HG03378 (cell line): ENCODE measurements at regions not wholly inside any gene's neighbourhood (a gene's known extent, or its start where the extent isn't known, plus 50 kb on each side); places are given as distances from the start of the nearest gene placed in this dataset.

Experiments
- ATAC-seq: cut with Tn5 transposase; IDR thresholded peaks from one replicate; pipeline ENCODE4 v1.9.1; 2021; ENCODE audit warnings: mild to moderate bottlenecking, moderate library complexity; ENCODE audit not compliant: unreplicated experiment

GRCh38 chr4:35548921-35549320 is 695.4 kb downstream of the ARAP2 start:
- no peak for ATAC-seq

- ATAC-seq, result no peak
Measured at GRCh38 chr4:35556387-35556786, 687.9 kb downstream of the ARAP2 start.

GRCh38 chr4:35559559-35560365 is 684.6 kb downstream of the ARAP2 start:
- ATAC-seq, result no peak

GRCh38 chr4:35562861-35563260 is 681.5 kb downstream of the ARAP2 start:
- ATAC-seq, result no peak

GRCh38 chr4:35565640-35566039 is 678.7 kb downstream of the ARAP2 start:
- no peak for ATAC-seq

- ATAC-seq, result no peak
Measured at GRCh38 chr4:35591035-35591434, 653.3 kb downstream of the ARAP2 start.

- no peak for ATAC-seq
Measured at GRCh38 chr4:35604252-35604651, 640.1 kb downstream of the ARAP2 start.

GRCh38 chr4:35604724-35605123 is 639.6 kb downstream of the ARAP2 start:
- ATAC-seq, result no peak

- ATAC-seq, result no peak
Measured at GRCh38 chr4:35608205-35608604, 636.1 kb downstream of the ARAP2 start.

- ATAC-seq, result no peak
Measured at GRCh38 chr4:35614120-35614519, 630.2 kb downstream of the ARAP2 start.

- ATAC-seq, result no peak
Measured at GRCh38 chr4:35639929-35640328, 604.4 kb downstream of the ARAP2 start.

- ATAC-seq, result no peak
Measured at GRCh38 chr4:35643661-35644060, 600.7 kb downstream of the ARAP2 start.

- no peak for ATAC-seq
Measured at GRCh38 chr4:35644591-35644990, 599.7 kb downstream of the ARAP2 start.

GRCh38 chr4:35649011-35649410 is 595.3 kb downstream of the ARAP2 start:
- no peak for ATAC-seq

- no peak for ATAC-seq
Measured at GRCh38 chr4:35649778-35650177, 594.5 kb downstream of the ARAP2 start.

GRCh38 chr4:35652197-35652596 is 592.1 kb downstream of the ARAP2 start:
- ATAC-seq, result no peak

GRCh38 chr4:35653451-35653850 is 590.9 kb downstream of the ARAP2 start:
- no peak for ATAC-seq

GRCh38 chr4:35673137-35673536 is 571.2 kb downstream of the ARAP2 start:
- no peak for ATAC-seq

GRCh38 chr4:35684755-35685154 is 559.6 kb downstream of the ARAP2 start:
- ATAC-seq, result no peak

GRCh38 chr4:35689870-35690269 is 554.4 kb downstream of the ARAP2 start:
- no peak for ATAC-seq

- no peak for ATAC-seq
Measured at GRCh38 chr4:35690271-35690670, 554.0 kb downstream of the ARAP2 start.

GRCh38 chr4:35695003-35695402 is 549.3 kb downstream of the ARAP2 start:
- ATAC-seq, result no peak

- no peak for ATAC-seq
Measured at GRCh38 chr4:35695421-35695820, 548.9 kb downstream of the ARAP2 start.
